Central memory CD4-positive, alpha-beta T cell (primary cell): ENCODE measurements at regions not wholly inside any gene's neighbourhood (a gene's known extent, or its start where the extent isn't known, plus 50 kb on each side); places are given as distances from the start of the nearest gene placed in this dataset.
A peak's percentile ranks its signal among the peaks of the same experiment; 100 is the strongest.

Experiments
- DNase-seq: peaks from one replicate; pipeline ENCODE4 v3.0.0; 2022

DNA sequence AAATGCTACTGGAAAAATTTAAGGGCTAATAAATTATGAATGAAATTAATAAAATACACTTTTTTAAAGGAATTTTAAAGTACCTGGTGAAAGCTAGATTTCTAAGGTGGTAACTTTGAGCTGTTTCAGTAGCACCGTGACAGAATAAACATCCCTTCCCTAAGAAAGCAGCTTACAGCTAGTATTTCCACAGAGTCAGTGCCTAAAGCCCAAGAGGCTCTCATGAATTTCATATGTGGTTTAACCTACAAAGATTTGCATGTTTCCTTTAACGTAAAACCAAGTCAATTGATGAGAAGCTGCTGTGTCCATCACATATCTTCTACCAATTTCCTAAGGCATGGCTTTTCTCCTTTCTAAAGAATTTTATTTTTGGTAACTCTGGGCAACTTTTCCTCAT, 56.8 kb downstream of the IFNG start:
- no peak for DNase-seq

DNA sequence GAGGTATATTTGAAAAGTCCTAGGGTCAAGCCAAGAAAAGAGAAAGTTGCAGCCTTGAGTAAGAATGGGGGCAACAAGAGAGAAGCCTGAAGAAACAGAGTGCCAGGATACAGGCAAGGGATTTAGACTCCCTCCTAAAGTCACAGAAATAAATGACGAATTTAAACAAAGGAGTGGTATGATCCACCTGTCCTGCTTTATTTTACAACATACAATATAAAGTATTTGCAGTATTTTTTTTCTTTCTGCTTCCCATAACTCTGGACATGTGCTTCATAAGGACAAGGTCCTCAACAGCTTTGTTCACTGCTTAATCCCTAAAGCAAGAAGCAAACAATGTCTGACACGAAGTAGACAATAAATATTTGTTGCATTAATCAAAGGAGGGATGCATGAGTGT, 57.4 kb downstream of the IFNG start:
- DNase-seq, result no peak

DNA sequence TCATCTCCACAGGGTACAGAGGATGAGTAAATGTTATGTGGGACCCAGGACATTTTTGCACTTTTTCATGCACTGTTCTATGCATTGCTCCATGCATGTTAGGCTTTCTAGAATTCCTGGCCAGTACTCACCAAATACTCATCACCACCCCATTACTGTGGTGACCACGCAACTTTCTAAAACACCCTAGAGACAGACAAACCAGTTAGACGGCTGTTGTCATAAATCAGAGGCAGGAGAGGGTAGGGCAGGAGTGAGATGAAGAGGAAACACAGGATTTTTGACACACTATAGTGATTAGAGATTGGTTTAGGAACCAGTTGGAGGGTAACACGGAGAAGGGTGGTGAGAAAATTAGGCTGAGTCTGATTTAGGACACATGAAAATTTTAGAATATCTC, 59.3 kb downstream of the IFNG start:
- DNase-seq, result no peak

GRCh38 chr12:68098939-68099338, 60.6 kb downstream of the IFNG start:
- no peak for DNase-seq

GRCh38 chr12:68097386-68097785, 62.2 kb downstream of the IFNG start:
- no peak for DNase-seq

GRCh38 chr12:68094645-68095395, 64.7 kb downstream of the IFNG start:
- no peak for DNase-seq

DNA sequence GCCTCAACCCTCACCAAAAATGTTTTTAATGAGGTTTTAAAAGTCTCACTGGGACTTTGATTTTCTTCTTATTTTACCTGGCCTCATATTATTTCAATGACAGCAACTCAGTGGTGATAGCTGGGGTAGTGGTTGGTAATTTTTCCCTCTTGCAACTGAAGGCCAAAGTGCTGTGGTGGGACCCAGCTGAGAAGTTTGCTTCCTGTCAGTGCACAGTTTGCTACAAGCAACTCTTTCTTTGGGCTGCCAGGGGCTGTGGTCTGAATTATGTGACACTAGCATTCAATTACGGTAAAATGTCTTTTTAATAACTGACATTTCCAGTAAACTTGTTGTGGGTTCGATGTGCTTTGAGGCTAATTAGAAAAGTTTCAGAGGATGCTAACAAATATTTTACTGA, 65.3 kb downstream of the IFNG start:
- DNase-seq, result no peak

GRCh38 chr12:68092976-68093375, 66.6 kb downstream of the IFNG start:
- no peak for DNase-seq

DNA sequence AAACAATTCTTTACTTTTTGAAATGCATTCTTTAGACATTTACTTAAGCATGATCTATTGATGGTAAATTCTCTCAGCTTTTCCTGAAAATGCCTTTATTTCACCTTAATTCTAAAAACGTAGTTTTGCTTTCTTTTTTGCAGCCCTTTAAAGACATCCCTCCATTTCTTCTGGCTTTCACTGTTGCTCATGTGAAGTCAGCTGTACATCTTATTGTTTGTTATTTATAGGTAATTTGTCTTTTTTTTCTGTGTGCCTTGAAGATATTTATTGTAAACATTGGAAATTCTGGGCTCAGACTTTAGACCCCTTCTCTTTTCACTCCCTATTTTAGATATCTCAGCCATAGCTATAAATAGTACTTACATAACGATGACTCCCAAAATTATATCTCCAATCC, 70.4 kb downstream of the IFNG start:
- DNase-seq, result no peak

DNA sequence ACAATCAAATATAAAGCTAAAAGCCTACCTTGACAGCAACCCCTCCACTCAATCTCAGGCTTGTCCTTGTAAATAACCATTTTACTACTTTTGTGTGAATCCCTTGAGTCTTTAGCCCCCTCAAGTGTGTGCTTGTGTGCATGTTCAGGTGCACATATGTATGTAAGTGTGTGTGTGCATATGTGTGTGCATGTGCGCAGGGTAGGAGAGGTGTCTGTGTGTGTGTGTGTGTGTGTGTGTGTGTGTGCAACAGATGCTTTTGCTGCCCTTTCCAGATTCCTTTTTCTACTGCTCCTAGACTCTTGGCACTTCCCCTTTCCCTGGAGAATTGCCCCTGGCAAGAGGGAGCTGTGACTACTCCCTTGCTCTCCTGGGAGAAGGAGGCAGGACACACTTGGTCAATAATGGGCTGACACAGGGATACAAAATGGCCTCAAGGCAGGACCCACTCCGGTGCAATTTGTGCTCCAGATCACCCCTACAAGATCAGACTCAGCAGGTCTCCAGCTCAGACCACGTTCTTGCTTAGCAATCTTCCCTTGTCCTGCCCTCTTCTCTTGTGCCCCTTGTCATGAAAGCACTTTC, 73.4 kb downstream of the IFNG start:
- no peak for DNase-seq

DNA sequence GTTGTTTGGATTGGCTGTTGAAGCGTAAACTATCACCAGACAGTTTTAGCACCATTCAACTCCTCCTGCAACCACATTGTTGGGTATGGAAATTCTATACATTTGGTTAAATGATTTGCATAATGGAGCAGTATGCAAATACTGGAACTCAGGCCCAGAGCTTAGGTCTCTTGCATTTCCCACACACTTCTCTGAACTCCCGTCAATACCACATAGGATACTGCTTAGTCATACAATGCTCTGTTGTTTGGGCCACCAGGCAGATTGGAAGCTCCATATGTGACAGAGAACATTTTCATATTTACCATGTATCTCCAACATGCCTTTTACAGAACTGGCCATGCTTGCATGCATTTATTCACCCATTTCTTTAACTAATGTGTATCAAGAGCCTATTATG, 78.0 kb downstream of the IFNG start:
- no peak for DNase-seq

GRCh38 chr12:68080577-68080976, 79.0 kb downstream of the IFNG start:
- peak; percentile 2 for DNase-seq

- DNase-seq, result no peak
Measured at GRCh38 chr12:68078737-68079136, 80.8 kb downstream of the IFNG start.

- DNase-seq, result no peak
Measured at GRCh38 chr12:68075416-68075815, 84.1 kb downstream of the IFNG start.

GRCh38 chr12:68074306-68075027, 85.1 kb downstream of the IFNG start:
- no peak for DNase-seq

DNA sequence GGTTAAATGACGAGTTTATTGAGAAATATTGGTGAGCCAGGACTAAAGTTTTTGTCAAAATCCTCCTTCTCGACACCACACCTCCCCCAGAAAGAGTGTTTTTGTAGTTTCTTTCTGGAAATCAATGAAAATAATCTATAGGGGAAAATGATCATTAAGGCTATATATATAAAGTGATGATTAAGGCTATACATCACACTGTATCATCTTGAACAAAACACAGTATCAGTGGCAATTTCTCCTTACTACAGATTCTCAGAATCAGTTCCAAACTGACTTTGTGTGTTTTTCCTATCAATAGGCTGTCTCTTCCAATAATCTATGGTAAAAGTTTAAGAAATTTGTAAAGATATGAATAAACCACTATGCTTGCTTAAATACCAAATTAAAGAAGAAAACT, 81.7 kb downstream of the IFNG-AS1 start:
- no peak for DNase-seq
